Ovary (tissue), 3 donors: ENCODE measurements at regions not wholly inside any gene's neighbourhood (a gene's known extent, or its start where the extent isn't known, plus 50 kb on each side); places are given as distances from the start of the nearest gene placed in this dataset.

Source experiments
- CTCF ChIP-seq, 3 donors: fragments of 450-650 bp in 2 of 3; fragments of 200-600 bp in 1 of 3; IDR thresholded peaks; one replicate each; pipeline versions ENCODE4 v1.5.1 to v1.8.0; 2016 to 2022; ENCODE audit warnings: antibody characterized with exemption in 3 of 3, mild to moderate bottlenecking in 1 of 3
- POLR2A ChIP-seq: fragments of 450-650 bp; IDR thresholded peaks from one replicate; pipeline ENCODE4 v1.6.1; 2017; ENCODE audit warnings: antibody characterized with exemption, mild to moderate bottlenecking, moderate library complexity
- donor health status: DM: no; HTN: no; CAD: no.

DNA sequence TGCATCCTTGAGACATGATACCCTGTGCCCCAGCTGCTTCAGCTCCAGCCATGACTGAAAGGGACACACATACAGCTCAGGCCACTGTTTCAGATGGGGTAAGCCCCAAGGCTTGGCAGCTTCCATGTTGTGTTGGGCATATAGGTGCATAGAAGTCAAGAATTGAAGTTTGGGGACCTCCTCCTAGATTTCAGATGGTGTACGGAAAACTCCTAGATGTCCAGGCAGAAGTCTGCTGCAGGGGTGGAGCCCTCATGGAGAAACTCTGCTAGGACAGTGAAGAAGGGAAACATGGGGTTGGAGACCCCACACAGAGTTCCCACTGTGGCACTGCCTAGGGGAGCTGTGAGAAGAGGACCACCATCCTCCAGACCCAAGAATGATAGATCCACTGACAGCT lies 1379.0 kb upstream of the MAP3K7 start:
- TF ChIP-seq CTCF (IDR thresholded peaks at IDR 0.05), result no peak
- no peak for TF ChIP-seq POLR2A
